Parathyroid adenoma (tissue), 2 donors: ENCODE measurements at regions not wholly inside any gene's neighbourhood (a gene's known extent, or its start where the extent isn't known, plus 50 kb on each side); places are given as distances from the start of the nearest gene placed in this dataset.

ENCODE experiments used
- H2AFZ ChIP-seq: fragments of 300-600 bp; sonication (generic); one replicate; pipeline ENCODE4 v1.7.0; 2017; ENCODE audit warnings: antibody characterized with exemption, mild to moderate bottlenecking
- H3K27ac ChIP-seq: fragments of 300-600 bp; sonication (generic); one replicate; pipeline ENCODE4 v1.7.0; 2017
- H3K27me3 ChIP-seq: fragments of 300-600 bp; sonication (generic); one replicate; pipeline ENCODE4 v1.7.0; 2017; ENCODE audit warnings: low read length; ENCODE audit not compliant: control insufficient read depth, insufficient read depth
- H3K36me3 ChIP-seq: fragments of 300-600 bp; sonication (generic); one replicate; pipeline ENCODE4 v1.7.0; 2017; ENCODE audit warnings: low read length; ENCODE audit not compliant: control insufficient read depth, insufficient read depth
- H3K4me1 ChIP-seq: fragments of 300-600 bp; sonication (generic); one replicate; pipeline ENCODE4 v1.7.0; 2017; ENCODE audit warnings: control low read depth
- H3K4me2 ChIP-seq: fragments of 300-600 bp; sonication (generic); one replicate; pipeline ENCODE4 v1.7.0; 2017; ENCODE audit warnings: low read length
- H3K4me3 ChIP-seq: fragments of 300-600 bp; sonication (generic); one replicate; pipeline ENCODE4 v1.7.0; 2017; ENCODE audit warnings: low read depth, low read length
- H3K79me2 ChIP-seq: fragments of 300-600 bp; sonication (generic); one replicate; pipeline ENCODE4 v1.7.0; 2017; ENCODE audit warnings: control low read depth
- H3K9ac ChIP-seq: fragments of 300-600 bp; sonication (generic); one replicate; pipeline ENCODE4 v1.7.0; 2017; ENCODE audit warnings: mild to moderate bottlenecking
- H3K9me3 ChIP-seq: fragments of 300-600 bp; sonication (generic); one replicate; pipeline ENCODE4 v1.7.0; 2017; ENCODE audit warnings: low read length; ENCODE audit not compliant: control insufficient read depth
- TF ChIP-seq, protein P1 (sequence below): fragments of 300-600 bp; sonication (generic); IDR thresholded peaks from one replicate; pipeline ENCODE4 v1.7.0; 2017; ENCODE audit warnings: antibody characterized with exemption, mild to moderate bottlenecking
- donor health status: primary hyperparathyroidism.

DNA sequence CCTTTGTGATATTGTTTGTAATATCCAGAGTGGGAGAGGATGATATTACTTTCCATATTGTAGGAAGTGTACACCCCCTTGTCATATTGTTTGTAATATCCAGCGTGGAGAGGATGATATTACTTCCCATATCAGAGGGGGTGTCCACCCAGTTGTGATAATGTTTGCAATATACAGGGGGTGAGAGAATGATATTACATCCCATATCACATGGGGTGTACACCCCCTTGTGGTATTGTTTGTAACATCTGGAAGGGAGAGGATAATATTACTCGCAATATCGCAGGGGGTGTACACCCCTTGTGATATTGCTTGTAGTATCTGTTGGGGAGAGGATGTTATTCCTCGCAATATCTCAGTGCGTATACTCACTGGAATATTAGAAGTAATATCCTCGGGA lies 61.5 kb downstream of the PRSS23 start:
- Histone ChIP-seq H3K27ac (no peak overlapping the region), H3K4me2 (no peak overlapping the region), H3K79me2 (no peaks in the 10 kb centered on the region), H3K4me3 (no peak overlapping the region), H3K9me3 (no peaks in the 10 kb centered on the region), H3K36me3 (no peaks in the 10 kb centered on the region), H3K27me3 (no peaks in the 10 kb centered on the region), H2AFZ (no peak overlapping the region), H3K4me1 (no peaks in the 10 kb centered on the region), H3K9ac (no peak overlapping the region)
- TF ChIP-seq, protein P1, sequence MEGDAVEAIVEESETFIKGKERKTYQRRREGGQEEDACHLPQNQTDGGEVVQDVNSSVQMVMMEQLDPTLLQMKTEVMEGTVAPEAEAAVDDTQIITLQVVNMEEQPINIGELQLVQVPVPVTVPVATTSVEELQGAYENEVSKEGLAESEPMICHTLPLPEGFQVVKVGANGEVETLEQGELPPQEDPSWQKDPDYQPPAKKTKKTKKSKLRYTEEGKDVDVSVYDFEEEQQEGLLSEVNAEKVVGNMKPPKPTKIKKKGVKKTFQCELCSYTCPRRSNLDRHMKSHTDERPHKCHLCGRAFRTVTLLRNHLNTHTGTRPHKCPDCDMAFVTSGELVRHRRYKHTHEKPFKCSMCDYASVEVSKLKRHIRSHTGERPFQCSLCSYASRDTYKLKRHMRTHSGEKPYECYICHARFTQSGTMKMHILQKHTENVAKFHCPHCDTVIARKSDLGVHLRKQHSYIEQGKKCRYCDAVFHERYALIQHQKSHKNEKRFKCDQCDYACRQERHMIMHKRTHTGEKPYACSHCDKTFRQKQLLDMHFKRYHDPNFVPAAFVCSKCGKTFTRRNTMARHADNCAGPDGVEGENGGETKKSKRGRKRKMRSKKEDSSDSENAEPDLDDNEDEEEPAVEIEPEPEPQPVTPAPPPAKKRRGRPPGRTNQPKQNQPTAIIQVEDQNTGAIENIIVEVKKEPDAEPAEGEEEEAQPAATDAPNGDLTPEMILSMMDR, result no peak

DNA sequence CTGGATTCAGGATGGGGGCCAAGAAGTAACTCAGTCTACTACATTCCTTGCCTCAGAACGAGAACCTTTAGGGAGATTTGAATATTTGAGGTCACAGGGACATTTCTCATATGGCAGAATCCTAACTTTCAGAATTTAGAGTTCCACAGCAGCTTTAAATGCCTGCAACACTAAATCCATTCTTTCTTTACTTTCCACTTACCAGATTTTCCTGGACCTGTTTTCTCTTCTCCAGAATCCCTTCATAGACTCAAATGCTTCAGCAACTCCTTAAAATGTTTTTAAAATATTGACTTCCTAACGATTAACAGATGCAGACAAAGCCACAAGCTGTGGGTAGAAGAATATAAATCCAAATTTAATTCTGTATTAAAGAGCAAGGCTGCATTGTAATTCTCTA lies 63.1 kb downstream of the PRSS23 start:
- no peak overlapping the region for H3K4me2 ChIP-seq
- no peak overlapping the region for H3K4me3 ChIP-seq
- TF ChIP-seq, protein P1, result no peak
- no peak overlapping the region for H3K9ac ChIP-seq
- H3K9me3 ChIP-seq, result no peaks in the 10 kb centered on the region
- H3K79me2 ChIP-seq, result no peaks in the 10 kb centered on the region
- H2AFZ ChIP-seq, result no peak overlapping the region
- H3K36me3 ChIP-seq, result no peaks in the 10 kb centered on the region
- no peaks in the 10 kb centered on the region for H3K27me3 ChIP-seq
- H3K27ac ChIP-seq, result no peak overlapping the region
- H3K4me1 ChIP-seq, result no peaks in the 10 kb centered on the region

DNA sequence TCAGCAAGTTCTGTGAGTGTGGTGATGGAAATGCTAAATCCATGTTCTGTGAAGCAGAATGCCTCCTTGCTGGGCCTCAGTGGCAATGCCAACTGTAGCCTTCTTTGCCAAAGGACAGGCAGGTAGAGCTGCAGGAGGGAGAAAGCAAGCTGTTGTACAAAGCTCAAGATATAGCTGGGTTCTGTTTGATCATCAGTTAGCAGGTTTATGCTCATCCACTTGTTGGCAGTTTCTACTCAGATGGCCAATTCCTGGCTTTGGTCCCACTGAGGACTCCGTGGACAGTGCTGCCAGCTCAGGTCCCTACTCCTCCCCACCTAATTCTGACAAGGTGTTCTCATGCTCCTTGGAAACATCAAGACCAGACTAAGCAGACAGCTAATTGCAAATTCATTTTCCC lies 65.1 kb downstream of the PRSS23 start:
- Histone ChIP-seq H3K9me3 (no peaks in the 10 kb centered on the region), H3K36me3 (no peaks in the 10 kb centered on the region), H3K79me2 (no peaks in the 10 kb centered on the region), H3K4me1 (no peaks in the 10 kb centered on the region), H3K9ac (no peak overlapping the region), H3K4me3 (no peak overlapping the region), H3K27me3 (no peaks in the 10 kb centered on the region), H3K4me2 (no peak overlapping the region), H2AFZ (no peak overlapping the region), H3K27ac (no peak overlapping the region)
- TF ChIP-seq, protein P1, result no peak

DNA sequence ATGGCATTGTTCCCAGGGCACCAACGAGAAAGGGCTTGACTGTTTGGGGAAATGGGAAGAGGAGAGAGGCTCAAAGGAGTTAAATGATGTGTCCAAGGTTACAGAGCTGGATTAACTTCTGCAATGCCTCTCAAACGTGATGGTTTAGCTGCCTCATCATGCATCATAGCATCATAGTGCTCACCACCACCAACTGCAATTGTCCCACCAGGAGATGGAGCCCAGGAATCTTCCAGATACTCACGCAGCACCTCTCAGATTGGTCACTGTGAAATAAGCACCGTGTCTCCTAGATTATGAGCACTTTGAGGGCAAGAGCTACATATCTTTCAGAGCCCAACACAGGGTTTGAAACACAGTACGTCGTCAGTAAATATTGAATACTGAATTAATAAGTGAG lies 69.2 kb downstream of the PRSS23 start:
- Histone ChIP-seq H3K27ac (no peak overlapping the region), H3K9me3 (no peaks in the 10 kb centered on the region), H3K4me2 (no peak overlapping the region), H3K4me3 (no peak overlapping the region), H3K4me1 (no peaks in the 10 kb centered on the region), H3K27me3 (no peaks in the 10 kb centered on the region), H3K79me2 (no peaks in the 10 kb centered on the region), H3K36me3 (no peaks in the 10 kb centered on the region), H2AFZ (no peak overlapping the region), H3K9ac (no peak overlapping the region)
- TF ChIP-seq, protein P1, result no peak

DNA sequence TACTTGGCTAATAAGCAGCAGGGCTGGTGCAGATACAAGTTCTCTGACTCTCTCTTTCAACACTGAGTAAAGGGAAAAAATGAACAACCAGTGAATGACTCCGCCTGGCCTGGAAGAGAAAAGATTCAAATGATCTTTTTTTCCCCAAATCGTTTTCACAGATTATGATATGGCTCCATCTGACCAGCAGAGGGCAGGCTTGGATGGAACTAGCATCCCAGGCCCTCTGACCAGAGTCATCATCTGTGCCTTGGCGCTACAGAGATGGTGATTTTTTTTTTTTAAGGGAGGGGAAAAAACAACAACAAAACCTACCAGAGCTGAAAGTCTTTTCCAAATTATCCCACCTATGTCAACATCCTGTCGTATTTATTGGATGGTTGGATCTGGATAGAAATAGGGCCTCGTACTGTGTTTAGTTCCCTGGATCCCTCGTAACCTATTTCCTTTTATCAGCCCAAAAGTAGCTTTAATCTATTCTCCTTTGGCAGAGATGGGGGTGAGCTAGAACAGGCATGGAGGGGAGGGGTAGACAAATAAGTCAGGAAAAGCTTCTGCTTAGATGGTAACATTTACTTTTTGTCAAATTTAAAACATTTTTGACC lies 69.7 kb downstream of the PRSS23 start:
- no peak overlapping the region for H3K27ac ChIP-seq
- H3K4me3 ChIP-seq, result no peak overlapping the region
- H3K9ac ChIP-seq, result no peak overlapping the region
- H3K27me3 ChIP-seq, result no peaks in the 10 kb centered on the region
- TF ChIP-seq, protein P1, result peak; percentile 63
- H3K36me3 ChIP-seq, result no peaks in the 10 kb centered on the region
- no peak overlapping the region for H3K4me2 ChIP-seq
- no peaks in the 10 kb centered on the region for H3K9me3 ChIP-seq
- no peak overlapping the region for H2AFZ ChIP-seq
- H3K4me1 ChIP-seq, result no peaks in the 10 kb centered on the region
- no peaks in the 10 kb centered on the region for H3K79me2 ChIP-seq
